ENCODE measurements at regions not wholly inside any gene's neighbourhood (a gene's known extent, or its start where the extent isn't known, plus 50 kb on each side); places are given as distances from the start of the nearest gene placed in this dataset.

- TF ChIP-seq CTCF (IDR thresholded peaks at IDR 0.05), result no peak
- TF ChIP-seq POLR2A (IDR thresholded peaks at IDR 0.05), result no peak
These were observed 786.8 kb upstream of the DDX18 start for GRCh38 chr2:117027646-117028045.
